ENCODE measurements at regions not wholly inside any gene's neighbourhood (a gene's known extent, or its start where the extent isn't known, plus 50 kb on each side); places are given as distances from the start of the nearest gene placed in this dataset.

- TF ChIP-seq, protein P1, sequence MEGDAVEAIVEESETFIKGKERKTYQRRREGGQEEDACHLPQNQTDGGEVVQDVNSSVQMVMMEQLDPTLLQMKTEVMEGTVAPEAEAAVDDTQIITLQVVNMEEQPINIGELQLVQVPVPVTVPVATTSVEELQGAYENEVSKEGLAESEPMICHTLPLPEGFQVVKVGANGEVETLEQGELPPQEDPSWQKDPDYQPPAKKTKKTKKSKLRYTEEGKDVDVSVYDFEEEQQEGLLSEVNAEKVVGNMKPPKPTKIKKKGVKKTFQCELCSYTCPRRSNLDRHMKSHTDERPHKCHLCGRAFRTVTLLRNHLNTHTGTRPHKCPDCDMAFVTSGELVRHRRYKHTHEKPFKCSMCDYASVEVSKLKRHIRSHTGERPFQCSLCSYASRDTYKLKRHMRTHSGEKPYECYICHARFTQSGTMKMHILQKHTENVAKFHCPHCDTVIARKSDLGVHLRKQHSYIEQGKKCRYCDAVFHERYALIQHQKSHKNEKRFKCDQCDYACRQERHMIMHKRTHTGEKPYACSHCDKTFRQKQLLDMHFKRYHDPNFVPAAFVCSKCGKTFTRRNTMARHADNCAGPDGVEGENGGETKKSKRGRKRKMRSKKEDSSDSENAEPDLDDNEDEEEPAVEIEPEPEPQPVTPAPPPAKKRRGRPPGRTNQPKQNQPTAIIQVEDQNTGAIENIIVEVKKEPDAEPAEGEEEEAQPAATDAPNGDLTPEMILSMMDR (optimal IDR thresholded peaks at IDR 0.05 in 1 of 3, IDR thresholded peaks at IDR 0.05 in 1 of 3, conservative IDR thresholded peaks at IDR 0.05 in 1 of 3; ENCODE audit: extremely low read depth in 1 of 3, insufficient read depth in 2 of 3, low read length in 3 of 3): no peak
- TF ChIP-seq EZH2 (IDR thresholded peaks at IDR 0.05; ENCODE audit: low read length): no peak
Observed at GRCh38 chr15:62822228-62822627, 220.3 kb upstream of the TPM1 start.

All from keratinocyte (primary cell).